HG03571 (cell line): ENCODE measurements at regions not wholly inside any gene's neighbourhood (a gene's known extent, or its start where the extent isn't known, plus 50 kb on each side); places are given as distances from the start of the nearest gene placed in this dataset.

Experiments used
- ATAC-seq: cut with Tn5 transposase; IDR thresholded peaks from one replicate; pipeline ENCODE4 v1.9.1; 2021; ENCODE audit not compliant: unreplicated experiment

DNA sequence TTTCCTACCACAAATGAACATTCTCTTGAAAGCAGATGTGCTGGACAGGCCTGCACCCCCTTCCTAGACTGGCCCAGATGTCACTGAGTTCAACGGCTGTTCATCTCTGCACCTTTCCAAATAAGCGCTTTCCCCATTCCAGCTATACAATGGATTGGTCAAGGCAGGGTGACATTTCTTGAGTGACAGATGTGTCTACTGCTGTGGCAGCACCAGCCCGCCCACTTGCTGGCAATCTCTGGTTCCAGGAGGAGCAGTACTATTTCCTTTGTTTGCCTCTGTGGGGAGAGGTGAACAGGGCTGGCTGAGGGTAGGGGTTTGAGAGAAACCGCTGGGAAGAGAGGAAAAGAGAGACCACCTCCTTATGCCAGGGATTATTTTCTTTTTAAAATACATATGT lies 269.5 kb upstream of the POU3F3 start:
- ATAC-seq: no peak

GRCh38 chr2:104595576-104595975 lies 258.3 kb upstream of the POU3F3 start:
- ATAC-seq: no peak

DNA sequence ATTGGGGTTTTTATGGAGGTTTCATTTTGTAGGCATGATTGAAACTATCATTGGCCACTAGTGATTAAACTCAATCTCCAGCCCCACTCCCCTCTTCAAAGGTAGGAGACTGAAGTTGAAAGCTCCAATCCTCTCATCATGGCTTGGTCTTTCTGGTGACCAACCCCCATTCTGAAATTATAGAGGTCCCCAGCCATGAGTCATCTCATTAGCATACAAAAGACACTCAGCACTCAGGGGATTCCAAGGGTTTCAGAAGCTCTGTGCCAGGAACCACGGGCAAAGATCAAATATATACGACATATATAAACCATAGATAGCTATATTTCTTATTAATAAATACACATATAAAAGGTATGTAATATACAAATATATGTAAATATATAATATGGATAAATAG lies 256.0 kb upstream of the POU3F3 start:
- no peak for ATAC-seq

DNA sequence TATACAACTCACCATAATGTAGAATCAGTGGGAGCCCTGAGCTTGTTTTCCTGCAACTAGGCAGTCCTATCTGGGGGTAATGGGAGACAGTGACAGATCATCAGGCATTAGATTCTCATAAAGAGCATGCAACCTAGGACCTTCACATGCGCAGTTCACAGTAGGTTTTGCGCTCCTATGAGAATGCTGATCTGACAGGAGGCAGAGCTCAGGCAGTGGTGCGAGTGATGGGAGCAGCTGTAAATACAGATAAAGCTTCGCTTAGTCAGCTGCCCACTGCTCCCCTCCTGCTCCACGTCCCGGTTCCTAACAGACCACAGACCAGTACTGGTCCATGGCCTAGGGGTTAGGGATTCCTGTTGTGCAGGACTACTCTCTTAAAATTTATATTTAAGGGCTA lies 255.3 kb upstream of the POU3F3 start:
- ATAC-seq: no peak

- ATAC-seq: no peak
Observed at GRCh38 chr2:104599787-104600510, 254.0 kb upstream of the POU3F3 start.

GRCh38 chr2:104606056-104606455 lies 247.9 kb upstream of the POU3F3 start:
- no peak for ATAC-seq

GRCh38 chr2:104616856-104617255 lies 237.1 kb upstream of the POU3F3 start:
- ATAC-seq: no peak

DNA sequence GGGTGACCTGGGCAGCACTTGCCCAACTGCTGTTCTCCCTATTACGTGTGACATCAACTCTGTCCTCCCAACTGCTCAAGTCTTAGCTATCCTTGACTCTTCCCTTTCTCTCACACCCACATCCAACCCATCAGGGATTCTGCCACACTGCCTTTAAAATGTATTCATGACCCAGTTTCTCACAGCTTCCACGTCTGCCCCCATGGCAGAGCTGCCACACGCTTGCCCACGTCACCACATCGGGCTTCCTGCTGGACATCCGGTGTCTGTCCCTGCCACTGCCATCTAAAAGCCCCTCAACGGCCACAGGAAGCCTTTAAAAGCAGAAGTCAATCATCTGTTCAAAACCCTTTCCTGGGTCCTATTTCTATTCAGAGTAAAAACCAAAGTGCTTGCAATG lies 233.1 kb upstream of the POU3F3 start:
- no peak for ATAC-seq

DNA sequence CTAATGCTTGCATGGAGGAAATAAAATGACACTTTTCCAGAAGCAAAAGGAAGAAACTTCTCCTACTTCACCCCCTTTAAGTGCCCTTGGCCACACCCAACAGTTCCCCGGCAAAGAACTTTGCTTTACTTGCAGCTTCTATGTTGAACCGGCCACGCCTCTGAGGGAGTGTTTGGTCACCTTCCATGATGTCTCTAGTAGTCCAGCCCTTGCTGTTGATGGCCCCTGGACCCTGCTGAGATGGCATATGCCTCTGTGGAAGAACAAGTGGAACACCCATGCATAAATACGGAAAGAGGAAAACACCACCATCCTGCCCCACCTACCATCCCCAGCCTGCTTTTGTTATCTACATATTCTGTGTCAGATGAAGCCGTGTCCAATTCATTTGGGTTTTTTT lies 218.3 kb upstream of the POU3F3 start:
- no peak for ATAC-seq

- ATAC-seq: no peak
Observed at GRCh38 chr2:104638190-104638858, 215.6 kb upstream of the POU3F3 start.

DNA sequence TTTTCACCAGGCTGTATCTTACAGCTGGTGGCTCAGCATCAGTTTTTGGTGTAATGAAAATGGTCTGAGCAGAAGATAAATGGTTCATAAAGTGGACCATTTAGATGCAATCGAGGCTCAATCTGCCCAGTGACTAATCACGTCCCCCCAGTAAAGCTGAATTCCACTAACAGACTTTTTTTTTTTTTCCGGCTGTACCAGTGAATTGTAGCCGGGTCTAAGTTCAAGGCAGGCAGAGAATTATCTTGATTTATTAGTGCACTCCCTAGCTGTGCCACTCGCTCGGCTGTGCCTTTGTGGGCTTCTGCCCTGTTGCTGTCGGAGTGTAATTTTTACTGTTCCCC lies 215.1 kb upstream of the POU3F3 start:
- ATAC-seq: no peak

DNA sequence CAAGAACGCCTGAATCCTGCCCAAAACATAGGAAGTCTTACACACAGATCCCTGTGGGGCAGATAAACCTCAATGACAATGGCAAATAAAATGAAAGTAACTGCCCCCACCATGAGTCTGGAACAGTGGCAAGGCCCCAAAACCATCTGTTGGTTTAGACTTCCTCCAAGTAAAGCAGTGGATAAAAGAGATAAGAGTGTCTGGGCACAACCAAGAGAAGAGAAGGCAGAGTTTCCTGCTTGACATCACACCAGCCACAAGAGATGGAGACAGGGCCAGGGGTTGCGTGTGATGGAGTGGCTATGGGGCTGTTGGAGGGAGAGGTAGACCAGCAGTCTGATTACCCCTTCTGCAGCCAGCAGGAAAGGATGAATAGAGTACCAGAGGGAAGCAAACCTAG lies 212.1 kb upstream of the POU3F3 start:
- no peak for ATAC-seq

DNA sequence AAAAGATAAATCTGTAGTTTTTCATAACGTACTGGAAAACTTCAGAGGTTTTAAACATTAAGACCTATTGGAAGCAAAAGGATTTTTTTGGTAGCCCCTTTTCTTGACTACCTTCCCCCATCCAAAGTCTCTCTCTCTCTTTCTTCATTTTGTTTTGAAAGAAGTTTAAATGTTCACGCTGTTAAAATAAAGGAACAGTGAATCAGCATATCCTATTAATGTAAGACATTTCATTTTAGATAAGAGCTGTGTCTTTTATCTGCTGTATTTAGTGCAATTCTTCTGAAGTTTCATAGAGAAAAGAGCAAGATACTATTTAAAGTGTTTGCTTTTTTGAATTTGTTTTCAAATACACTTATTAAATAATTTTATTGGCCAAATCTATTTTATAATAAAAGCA lies 205.5 kb upstream of the POU3F3 start:
- ATAC-seq: no peak

DNA sequence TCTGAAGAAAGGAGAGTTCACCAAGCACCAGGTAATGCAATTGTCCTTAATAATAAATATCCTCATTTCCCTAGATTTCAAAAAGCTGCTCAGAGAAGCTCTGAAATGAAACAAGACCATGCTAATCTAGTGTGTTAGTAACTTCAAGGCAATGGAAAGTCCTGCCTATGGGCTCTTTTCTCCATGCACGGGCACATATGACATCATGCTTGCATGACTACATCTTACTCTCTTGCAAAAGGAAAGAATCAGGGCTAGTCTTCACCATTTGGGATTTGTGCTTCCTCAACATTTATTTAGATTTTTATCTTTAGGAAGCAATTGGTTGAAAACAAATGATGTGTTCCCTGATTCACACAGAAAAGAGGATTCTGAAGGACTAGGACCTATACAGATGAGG lies 204.0 kb upstream of the POU3F3 start:
- ATAC-seq: no peak

DNA sequence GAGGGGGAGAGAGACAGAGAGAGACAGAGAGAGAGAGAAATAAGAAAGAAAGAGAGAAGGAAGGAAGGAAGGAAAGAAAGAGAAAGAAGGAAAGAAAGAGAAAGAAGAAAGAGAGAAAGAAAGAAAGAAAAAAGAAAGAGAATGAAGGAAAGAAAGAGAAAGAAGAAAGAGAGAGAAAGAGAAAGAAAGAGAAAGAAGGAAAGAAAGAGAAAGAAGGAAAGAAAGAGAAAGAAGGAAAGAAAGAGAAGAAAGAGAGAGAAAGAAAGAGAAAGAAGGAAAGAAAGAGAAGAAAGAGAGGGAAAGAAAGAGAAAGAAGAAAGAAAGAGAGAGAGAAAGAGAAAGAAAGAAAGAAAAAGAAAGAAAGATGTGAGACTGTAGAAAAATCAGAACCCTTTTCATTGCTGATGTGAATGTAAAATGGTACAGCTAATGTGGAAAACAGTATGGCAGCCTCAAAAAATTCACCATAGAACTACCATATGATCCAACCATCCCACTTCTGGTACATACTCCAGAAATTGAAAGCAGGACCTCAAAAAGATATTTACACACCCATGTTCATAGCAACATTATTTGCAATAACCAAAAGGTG lies 203.4 kb upstream of the POU3F3 start:
- no peak for ATAC-seq

DNA sequence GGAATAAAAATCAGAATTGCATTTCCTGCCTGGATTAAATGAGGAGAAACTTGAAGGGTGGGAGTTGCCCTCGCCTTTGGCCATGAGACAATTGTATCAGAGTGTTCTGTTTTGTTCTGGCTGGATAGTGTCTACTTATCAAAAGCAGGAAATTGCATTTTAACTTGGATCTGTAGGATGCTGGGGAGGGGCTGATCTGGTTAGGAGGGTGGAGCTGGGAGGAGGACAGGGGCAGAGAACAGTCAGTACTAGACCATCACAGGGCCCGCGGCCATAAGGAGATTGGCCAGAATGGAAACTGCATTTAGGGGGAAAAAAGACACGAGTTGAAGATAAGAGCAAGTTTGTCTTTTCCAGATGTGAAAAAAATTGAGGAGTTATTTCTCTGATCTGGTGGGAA lies 199.1 kb upstream of the POU3F3 start:
- no peak for ATAC-seq

DNA sequence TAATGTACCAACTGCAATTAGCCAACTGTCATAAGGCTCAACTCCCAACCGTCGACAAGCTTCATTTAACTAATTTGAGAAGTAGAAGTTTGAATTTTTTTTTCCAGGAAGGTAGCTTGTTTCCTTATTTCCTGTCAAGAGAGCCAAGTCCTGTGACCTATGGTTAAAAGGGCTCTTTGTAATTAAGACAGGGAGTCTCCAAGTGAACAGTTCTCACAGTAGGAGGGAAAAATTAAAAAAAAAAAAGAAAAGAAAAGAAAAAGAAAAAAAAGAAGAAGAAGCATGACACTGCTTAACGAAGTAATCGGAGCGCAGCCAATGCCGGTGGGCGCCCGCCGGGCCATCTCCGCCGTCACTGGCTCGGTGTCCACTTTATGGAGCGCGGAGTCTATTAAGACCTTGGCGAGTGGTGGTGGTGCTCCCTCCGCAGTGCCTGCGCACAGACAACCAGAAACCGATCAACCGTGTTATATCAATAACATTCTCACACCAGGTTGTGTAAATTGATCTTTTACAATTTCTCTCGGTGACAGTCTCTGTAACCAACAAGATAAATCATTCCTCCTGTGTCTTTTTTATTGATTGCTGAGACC lies 197.2 kb upstream of the POU3F3 start:
- no peak for ATAC-seq

- ATAC-seq: no peak
Observed at GRCh38 chr2:104658144-104658835, 195.6 kb upstream of the POU3F3 start.

DNA sequence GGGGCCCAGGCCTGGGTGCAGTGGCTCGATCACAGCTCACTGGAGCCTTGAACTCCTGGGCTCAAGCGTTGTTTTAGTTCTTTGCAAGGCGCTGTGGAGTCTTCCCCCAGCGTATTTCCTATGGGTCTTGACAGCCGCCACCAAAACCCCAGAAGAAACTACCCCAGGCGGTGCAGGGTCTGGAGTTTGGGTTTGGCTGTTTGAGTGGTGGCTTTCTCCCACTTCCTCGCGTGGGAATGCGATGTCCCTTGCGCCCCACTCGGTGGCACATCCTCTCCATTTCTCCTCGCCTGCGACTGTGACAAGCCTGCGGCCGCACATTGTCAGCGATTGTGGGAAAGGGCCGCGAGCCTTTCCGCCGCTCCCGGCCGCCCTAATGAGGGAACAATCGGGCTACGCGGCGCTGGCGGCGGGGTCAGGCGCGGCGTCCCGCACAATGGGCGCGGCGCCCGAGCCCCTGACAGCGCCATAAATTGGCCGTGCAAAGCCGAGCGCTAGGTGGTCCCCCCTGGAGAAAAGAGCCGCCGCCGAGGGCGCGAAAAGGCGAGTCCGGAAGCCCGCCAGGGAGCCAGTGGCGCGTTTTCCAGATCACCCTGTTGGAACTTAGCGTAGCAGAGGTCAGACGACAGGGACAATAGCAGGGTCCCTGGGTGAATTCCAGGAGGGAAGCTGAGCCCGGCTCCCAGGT lies 194.9 kb upstream of the POU3F3 start:
- no peak for ATAC-seq

DNA sequence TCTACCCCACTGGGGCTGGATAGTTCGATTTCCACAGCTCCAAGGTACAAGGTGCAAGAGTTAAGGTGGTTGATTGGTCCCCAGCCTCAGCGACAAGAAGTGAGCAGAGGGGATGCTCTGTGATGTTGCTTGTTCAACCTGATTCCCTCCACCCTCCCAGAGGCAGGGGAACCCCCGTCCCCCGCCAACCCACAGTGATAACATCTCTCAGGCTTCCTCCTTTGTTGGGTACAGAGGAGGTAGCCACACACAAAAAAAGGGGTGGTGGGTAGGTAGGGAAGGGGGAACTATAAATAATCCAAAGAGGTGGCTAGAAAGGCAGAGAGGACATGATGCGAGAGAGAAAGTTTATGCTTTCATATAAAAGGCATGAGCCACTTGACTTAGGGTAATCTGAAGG lies 192.9 kb upstream of the POU3F3 start:
- no peak for ATAC-seq

- no peak for ATAC-seq
Observed at GRCh38 chr2:104664672-104665071, 189.2 kb upstream of the POU3F3 start.
